ENCODE measurements at regions not wholly inside any gene's neighbourhood (a gene's known extent, or its start where the extent isn't known, plus 50 kb on each side); places are given as distances from the start of the nearest gene placed in this dataset.

DNA sequence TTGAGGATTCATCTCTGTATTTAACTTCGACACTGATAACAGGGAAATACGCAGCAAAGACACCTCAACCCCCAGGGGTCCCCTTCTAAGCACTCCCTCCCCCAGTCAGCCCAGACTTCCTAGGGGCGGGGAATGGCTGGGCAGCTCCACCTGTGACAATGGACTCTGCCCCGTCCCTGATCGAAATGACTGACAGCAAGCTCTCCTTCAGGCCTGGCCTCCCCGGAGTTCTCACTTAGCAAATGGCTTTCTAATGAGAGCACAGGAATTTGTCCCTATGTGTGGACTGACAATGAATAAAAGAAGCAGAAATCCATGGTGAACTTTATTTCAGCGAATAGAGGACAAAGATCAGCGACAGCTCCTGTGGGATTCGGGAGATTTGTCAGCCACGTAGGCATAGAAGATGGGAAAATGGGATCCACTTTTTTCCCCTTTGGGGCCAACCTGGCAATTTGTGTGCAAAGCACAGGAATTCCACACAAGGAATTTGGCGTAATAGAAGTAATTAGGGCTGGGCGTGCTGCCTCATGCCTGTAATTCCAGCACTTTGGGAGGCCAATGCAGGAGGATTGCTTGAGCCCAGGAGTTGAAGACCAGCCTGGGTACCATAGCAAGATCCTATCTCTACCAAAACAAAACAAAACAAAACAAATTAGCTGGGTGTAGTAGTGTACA, 63.8 kb downstream of the TNFAIP2 start:
- TF ChIP-seq, protein P1, sequence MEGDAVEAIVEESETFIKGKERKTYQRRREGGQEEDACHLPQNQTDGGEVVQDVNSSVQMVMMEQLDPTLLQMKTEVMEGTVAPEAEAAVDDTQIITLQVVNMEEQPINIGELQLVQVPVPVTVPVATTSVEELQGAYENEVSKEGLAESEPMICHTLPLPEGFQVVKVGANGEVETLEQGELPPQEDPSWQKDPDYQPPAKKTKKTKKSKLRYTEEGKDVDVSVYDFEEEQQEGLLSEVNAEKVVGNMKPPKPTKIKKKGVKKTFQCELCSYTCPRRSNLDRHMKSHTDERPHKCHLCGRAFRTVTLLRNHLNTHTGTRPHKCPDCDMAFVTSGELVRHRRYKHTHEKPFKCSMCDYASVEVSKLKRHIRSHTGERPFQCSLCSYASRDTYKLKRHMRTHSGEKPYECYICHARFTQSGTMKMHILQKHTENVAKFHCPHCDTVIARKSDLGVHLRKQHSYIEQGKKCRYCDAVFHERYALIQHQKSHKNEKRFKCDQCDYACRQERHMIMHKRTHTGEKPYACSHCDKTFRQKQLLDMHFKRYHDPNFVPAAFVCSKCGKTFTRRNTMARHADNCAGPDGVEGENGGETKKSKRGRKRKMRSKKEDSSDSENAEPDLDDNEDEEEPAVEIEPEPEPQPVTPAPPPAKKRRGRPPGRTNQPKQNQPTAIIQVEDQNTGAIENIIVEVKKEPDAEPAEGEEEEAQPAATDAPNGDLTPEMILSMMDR (IDR thresholded peaks at IDR 0.05), result no peak
- no peak for TF ChIP-seq POLR2A (IDR thresholded peaks at IDR 0.05)
